Fibroblast of pulmonary artery (primary cell): ENCODE measurements at regions not wholly inside any gene's neighbourhood (a gene's known extent, or its start where the extent isn't known, plus 50 kb on each side); places are given as distances from the start of the nearest gene placed in this dataset.

ENCODE experiments used
- DNase-seq: peaks from one replicate; pipeline ENCODE4 v3.0.0-alpha.2; 2010; ENCODE audit warnings: low read depth
- H3K4me3 ChIP-seq: replicated peaks from 2 replicates; pipeline ENCODE4 v1.5.1; 2011; ENCODE audit warnings: low read depth, mild to moderate bottlenecking, control low read depth, low read length, moderate library complexity
- CTCF ChIP-seq: IDR thresholded peaks from 2 replicates; pipeline ENCODE4 v1.5.1; 2011; ENCODE audit warnings: mild to moderate bottlenecking, control low read depth, low read length, inconsistent platforms; ENCODE audit errors: missing control alignments

- no peak for TF ChIP-seq CTCF
- H3K4me3 ChIP-seq: no peak overlapping the region
- DNase-seq: no peak
These were observed 201.8 kb downstream of the DRD1 start for GRCh38 chr5:175242207-175242606.

GRCh38 chr5:175238326-175238725 lies 205.7 kb downstream of the DRD1 start:
- no peak for TF ChIP-seq CTCF
- DNase-seq: no peak
- no peak overlapping the region for H3K4me3 ChIP-seq

- H3K4me3 ChIP-seq: no peak overlapping the region
- no peak for DNase-seq
- no peak for TF ChIP-seq CTCF
These were observed 207.8 kb downstream of the DRD1 start for GRCh38 chr5:175236176-175236575.

GRCh38 chr5:175235251-175235960 lies 208.6 kb downstream of the DRD1 start:
- no peak for DNase-seq
- TF ChIP-seq CTCF: no peak

GRCh38 chr5:175230299-175230698 lies 213.7 kb downstream of the DRD1 start:
- TF ChIP-seq CTCF: no peak
- no peak for DNase-seq
- no peak overlapping the region for H3K4me3 ChIP-seq

More at GRCh38 chr5:175235251-175235960, 208.6 kb downstream of the DRD1 start:
- no peak overlapping the region for H3K4me3 ChIP-seq

- TF ChIP-seq CTCF: no peak
- H3K4me3 ChIP-seq: no peak overlapping the region
- DNase-seq: no peak
These were observed 217.5 kb downstream of the DRD1 start for GRCh38 chr5:175226506-175226905.

GRCh38 chr5:175223291-175223690 lies 220.7 kb downstream of the DRD1 start:
- DNase-seq: no peak
- no peak overlapping the region for H3K4me3 ChIP-seq
- no peak for TF ChIP-seq CTCF
